ENCODE measurements at regions not wholly inside any gene's neighbourhood (a gene's known extent, or its start where the extent isn't known, plus 50 kb on each side); places are given as distances from the start of the nearest gene placed in this dataset.
A peak's percentile ranks its signal among the peaks of the same experiment; 100 is the strongest.

DNA sequence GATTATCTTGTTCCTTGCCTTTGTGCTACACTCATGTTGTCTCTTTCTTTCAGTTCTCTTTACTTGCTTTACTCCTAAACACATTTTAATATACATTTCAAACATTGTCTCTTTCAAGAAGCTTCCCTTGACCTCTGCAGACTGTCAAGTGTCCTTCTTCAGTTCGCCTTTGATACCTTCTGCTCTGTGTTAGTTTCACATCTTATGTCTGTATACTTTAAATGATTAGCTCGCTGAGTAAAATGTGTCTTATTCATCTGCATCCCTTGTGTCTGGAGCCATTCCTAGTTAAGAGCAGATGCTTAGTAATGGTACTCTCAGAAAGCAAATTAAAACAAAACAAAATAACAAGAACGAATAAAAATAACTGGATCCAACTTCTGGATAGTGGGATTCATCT, 303.3 kb downstream of the S1PR1 start:
- Histone ChIP-seq H3K27ac (no peak overlapping the region), H3K4me3 (no peak overlapping the region)
- DNase-seq (ENCODE audit: low spot score), result no peak
- TF ChIP-seq, protein P1, sequence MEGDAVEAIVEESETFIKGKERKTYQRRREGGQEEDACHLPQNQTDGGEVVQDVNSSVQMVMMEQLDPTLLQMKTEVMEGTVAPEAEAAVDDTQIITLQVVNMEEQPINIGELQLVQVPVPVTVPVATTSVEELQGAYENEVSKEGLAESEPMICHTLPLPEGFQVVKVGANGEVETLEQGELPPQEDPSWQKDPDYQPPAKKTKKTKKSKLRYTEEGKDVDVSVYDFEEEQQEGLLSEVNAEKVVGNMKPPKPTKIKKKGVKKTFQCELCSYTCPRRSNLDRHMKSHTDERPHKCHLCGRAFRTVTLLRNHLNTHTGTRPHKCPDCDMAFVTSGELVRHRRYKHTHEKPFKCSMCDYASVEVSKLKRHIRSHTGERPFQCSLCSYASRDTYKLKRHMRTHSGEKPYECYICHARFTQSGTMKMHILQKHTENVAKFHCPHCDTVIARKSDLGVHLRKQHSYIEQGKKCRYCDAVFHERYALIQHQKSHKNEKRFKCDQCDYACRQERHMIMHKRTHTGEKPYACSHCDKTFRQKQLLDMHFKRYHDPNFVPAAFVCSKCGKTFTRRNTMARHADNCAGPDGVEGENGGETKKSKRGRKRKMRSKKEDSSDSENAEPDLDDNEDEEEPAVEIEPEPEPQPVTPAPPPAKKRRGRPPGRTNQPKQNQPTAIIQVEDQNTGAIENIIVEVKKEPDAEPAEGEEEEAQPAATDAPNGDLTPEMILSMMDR (IDR thresholded peaks at IDR 0.05), result no peak

DNA sequence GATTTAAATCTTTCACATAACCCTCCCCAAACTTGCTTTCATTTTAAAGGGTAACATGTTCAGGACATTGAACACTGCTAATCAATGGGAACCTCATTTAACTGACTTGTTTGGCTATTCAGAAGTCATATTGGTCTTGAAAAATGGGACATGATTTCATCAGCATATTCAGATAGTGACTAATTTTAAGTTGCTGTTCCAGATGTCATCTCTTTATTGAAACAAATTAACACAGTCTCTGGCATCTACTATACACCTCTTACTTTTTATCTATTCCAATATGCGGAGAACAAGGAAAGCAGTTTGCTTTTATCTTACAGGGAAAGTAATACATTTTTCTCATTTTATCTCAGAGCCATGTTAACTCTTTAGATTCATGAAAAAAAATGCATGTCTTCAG, 310.1 kb downstream of the S1PR1 start:
- H3K27ac ChIP-seq, result no peak overlapping the region
- no peak for DNase-seq (ENCODE audit: low spot score)
- H3K4me3 ChIP-seq, result no peak overlapping the region
- TF ChIP-seq, protein P1 (IDR thresholded peaks at IDR 0.05), result no peak

DNA sequence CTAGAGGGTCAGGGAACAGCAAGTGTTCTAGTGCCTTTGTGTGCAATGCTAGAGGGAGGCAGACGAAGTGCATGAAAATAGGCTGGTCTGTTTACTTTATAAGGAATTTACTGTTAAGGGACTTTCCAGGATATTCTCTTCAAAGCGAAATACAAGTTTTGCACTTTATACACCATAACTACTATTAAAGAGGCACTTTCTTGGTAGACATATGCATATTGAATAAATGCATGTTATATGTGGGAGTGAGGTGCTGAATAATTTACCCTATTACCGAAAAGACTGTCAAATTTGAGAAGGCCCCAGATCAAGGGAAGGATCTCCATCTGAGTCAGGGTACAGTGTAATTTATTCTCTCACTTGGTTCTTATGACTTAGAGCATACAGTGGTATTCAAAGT, 310.5 kb downstream of the S1PR1 start:
- no peak overlapping the region for H3K4me3 ChIP-seq
- TF ChIP-seq, protein P1 (IDR thresholded peaks at IDR 0.05), result no peak
- DNase-seq (ENCODE audit: low spot score), result no peak
- no peak overlapping the region for H3K27ac ChIP-seq

DNA sequence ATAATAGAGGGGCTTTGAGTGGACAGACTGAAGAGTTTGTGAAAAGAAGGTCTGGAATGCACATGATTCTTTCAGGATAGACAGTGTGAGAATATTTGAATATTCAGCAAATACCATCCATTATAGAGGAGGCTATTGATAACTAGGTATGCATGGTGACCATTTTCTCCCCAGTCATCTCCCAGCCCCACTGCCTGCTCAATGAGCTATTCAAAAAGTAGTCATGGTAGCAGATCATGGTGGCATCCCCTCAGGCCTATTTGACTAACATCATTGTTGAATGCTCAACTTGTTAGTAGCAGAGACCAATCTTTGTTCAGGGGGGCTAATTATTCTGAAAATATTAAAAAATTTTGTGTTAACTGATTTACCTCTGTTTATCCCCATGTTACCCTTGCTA, 311.6 kb downstream of the S1PR1 start:
- DNase-seq (ENCODE audit: low spot score), result no peak
- TF ChIP-seq, protein P1 (IDR thresholded peaks at IDR 0.05), result no peak
- Histone ChIP-seq H3K27ac (no peak overlapping the region), H3K4me3 (no peak overlapping the region)

DNA sequence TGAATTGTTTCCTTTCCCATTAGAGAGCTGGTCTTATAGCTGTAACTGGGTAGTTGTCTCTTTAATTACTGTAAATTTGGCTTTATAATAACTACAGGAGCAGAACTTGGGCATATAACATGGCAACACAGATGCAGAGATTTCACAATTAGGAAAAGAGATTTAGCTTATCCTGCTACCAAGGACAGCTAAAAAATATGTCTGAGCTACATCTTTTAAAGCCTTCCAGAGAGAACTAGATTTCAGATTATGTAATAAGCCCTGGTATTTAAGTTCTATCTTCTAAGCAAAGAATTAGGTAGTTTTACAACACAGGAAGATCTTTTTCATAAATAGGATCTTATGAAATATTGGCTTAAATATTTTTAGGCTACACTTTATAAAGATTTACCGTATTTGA, 313.8 kb downstream of the S1PR1 start:
- no peak for DNase-seq (ENCODE audit: low spot score)
- no peak overlapping the region for H3K4me3 ChIP-seq
- H3K27ac ChIP-seq, result no peak overlapping the region
- TF ChIP-seq, protein P1 (IDR thresholded peaks at IDR 0.05), result no peak

DNA sequence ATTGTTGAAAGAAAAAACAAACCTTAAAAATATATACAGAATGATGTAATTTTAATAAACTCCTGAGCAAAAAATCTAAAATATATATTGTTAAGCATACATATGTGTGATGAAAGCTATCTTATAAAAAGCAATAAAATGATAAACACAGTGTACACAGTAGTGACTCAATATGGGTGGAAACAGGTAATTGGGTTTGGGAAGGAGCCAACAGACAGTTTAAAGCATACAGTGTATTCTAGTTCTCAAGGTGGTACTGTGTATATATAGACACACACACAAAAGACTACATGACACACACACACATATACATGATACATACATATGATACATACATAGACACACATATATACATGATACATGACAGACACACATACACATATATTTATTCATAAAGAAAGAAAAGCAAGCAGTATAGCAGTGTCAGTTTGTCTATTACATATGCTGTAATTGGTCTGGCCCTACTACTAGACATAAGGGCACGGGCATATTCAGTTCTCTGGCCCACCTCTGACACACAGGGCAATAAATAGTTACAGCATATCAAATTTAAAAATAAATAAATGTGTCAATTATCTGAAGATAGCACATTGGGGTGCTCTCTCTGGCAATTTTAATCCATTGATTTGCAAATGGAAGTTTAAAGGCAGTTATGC, 330.2 kb downstream of the S1PR1 start:
- DNase-seq (ENCODE audit: low spot score), result no peak
- Histone ChIP-seq H3K4me3 (no peak overlapping the region), H3K27ac (no peak overlapping the region)
- TF ChIP-seq, protein P1 (IDR thresholded peaks at IDR 0.05), result no peak

DNA sequence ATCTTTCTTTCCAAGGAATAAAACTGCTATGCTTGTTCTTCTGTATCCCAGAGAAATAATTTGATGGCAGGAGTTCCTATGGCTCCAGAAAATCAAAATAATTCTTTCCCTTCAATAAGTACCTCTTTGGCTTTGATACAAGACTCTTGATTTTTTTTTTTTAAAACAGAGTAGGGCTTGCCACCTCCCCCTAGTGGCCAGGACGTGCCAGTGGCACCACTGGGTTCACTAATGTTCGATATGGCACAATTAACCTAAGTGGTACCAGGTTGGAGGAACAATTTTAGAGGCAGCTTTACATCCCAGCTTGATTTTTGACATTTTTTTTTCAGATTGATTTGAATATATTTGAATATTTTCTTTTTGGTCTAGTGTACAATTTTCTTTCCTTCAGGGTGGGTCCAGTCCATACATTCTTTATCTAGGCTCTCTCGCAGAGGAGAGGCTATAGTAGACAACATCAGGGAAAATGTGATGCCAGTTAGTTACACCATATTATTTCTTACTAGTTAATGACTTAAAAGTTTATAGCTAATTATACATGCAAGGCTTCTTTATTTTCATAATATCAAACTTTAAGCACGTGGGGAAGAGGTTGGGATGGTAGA, 330.9 kb downstream of the S1PR1 start:
- Histone ChIP-seq H3K27ac (no peak overlapping the region), H3K4me3 (no peak overlapping the region)
- DNase-seq (ENCODE audit: low spot score), result no peak
- TF ChIP-seq, protein P1 (IDR thresholded peaks at IDR 0.05), result peak; percentile 34
